Tibial nerve (tissue), 4 donors: ENCODE measurements at regions not wholly inside any gene's neighbourhood (a gene's known extent, or its start where the extent isn't known, plus 50 kb on each side); places are given as distances from the start of the nearest gene placed in this dataset.
"Not testable (repeated sequence)": the region's sequence is repeated elsewhere in the genome, so short reads cannot be mapped to it uniquely, and the experiment has no call there.

ENCODE experiments used
- DNase-seq, 2 donors: peaks; one replicate each; pipeline ENCODE4 v3.0.0-alpha.2; 2019; ENCODE audit warnings: low spot score in 2 of 2
- H3K27ac ChIP-seq, 4 donors: fragments of 200-600 bp; sonication (generic) in 3 of 4; one replicate each; pipeline ENCODE4 v1.5.1; 2017 to 2019; ENCODE audit warnings: mild to moderate bottlenecking in 1 of 4
- H3K27me3 ChIP-seq, 2 donors: fragments of 200-600 bp; sonication (generic) in 1 of 2; one replicate each; pipeline versions ENCODE4 v1.5.1 to v1.6.0; 2017 to 2019
- H3K36me3 ChIP-seq, 3 donors: fragments of 200-600 bp; sonication (generic); one replicate each; pipeline ENCODE4 v1.5.1; 2018 to 2019
- H3K4me1 ChIP-seq, 4 donors: fragments of 200-600 bp; sonication (generic) in 3 of 4; one replicate each; pipeline ENCODE4 v1.5.1; 2017 to 2019
- H3K4me3 ChIP-seq, 4 donors: fragments of 200-600 bp; sonication (generic) in 3 of 4; one replicate each; pipeline ENCODE4 v1.5.1; 2017 to 2019; ENCODE audit warnings: mild to moderate bottlenecking in 1 of 4, moderate library complexity in 1 of 4
- H3K9me3 ChIP-seq, 4 donors: fragments of 200-600 bp; sonication (generic) in 3 of 4; one replicate each; pipeline ENCODE4 v1.5.1; 2017 to 2019
- CTCF ChIP-seq, 5 experiments: fragments of 200-600 bp in 3 of 5; fragments of 450-650 bp in 2 of 5; sonication (generic) in 3 of 5; IDR thresholded peaks; one replicate each; pipeline ENCODE4 v1.5.1; 2016 to 2019; ENCODE audit warnings: antibody characterized with exemption in 5 of 5, mild to moderate bottlenecking in 3 of 5, moderate library complexity in 2 of 5
- EP300 ChIP-seq, 2 donors: sonication (generic); formaldehyde crosslinking; IDR thresholded peaks; one replicate each; pipeline ENCODE4 v1.6.1; 2017; ENCODE audit warnings: antibody characterized with exemption in 2 of 2, mild to moderate bottlenecking in 1 of 2
- POLR2A ChIP-seq, 2 donors: fragments of 450-650 bp; IDR thresholded peaks; one replicate each; pipeline ENCODE4 v1.6.1; 2017; ENCODE audit warnings: antibody characterized with exemption in 2 of 2, mild to moderate bottlenecking in 2 of 2, moderate library complexity in 2 of 2
- WGBS, 2 donors: methylation state at CpG; one replicate each; pipeline ENCODE4 v1.1.5; 2018; 5-methylcytosine and 5-hydroxymethylcytosine counted together

GRCh38 chr16:25553711-25554436 is 137.9 kb upstream of the HS3ST4 start:
- H3K4me1 ChIP-seq: no peaks in the 10 kb centered on the region
- no peaks in the 10 kb centered on the region for H3K36me3 ChIP-seq
- H3K9me3 ChIP-seq: peaks cover 0 to 20% (median 0%) of the 10 kb centered on the region in 4 donors
- 70 to 84% methylated on average over 4 of the region's 4 CpGs for WGBS, 2 donors
- DNase-seq: no peak
- no peaks in the 10 kb centered on the region for H3K27me3 ChIP-seq
- no peak overlapping the region for H3K27ac ChIP-seq
- TF ChIP-seq POLR2A (IDR thresholded peaks at IDR 0.05) (no peak), EP300 (IDR thresholded peaks at IDR 0.05) (no peak), CTCF (IDR thresholded peaks at IDR 0.05) (no peak)
- H3K4me3 ChIP-seq: no peak overlapping the region

- DNase-seq: no peak
- H3K4me1 ChIP-seq: no peaks in the 10 kb centered on the region
- no peak overlapping the region for H3K4me3 ChIP-seq
- WGBS, 2 donors: 94 to 97% methylated on average over 1 of the region's 1 CpG
- H3K36me3 ChIP-seq: no peaks in the 10 kb centered on the region
- no peak for TF ChIP-seq CTCF (IDR thresholded peaks at IDR 0.05)
- TF ChIP-seq POLR2A (IDR thresholded peaks at IDR 0.05): no peak
- no peak for TF ChIP-seq EP300 (IDR thresholded peaks at IDR 0.05)
- H3K9me3 ChIP-seq: peaks cover 0 to 13% (median 0%) of the 10 kb centered on the region in 4 donors
- H3K27ac ChIP-seq: no peak overlapping the region
- H3K27me3 ChIP-seq: no peaks in the 10 kb centered on the region
Observed at GRCh38 chr16:25550647-25551046, 141.1 kb upstream of the HS3ST4 start.

- Histone ChIP-seq H3K4me1 (no peaks in the 10 kb centered on the region), H3K27ac (no peak overlapping the region), H3K4me3 (no peak overlapping the region), H3K9me3 (peaks cover 0 to 13% (median 0%) of the 10 kb centered on the region in 4 donors), H3K36me3 (no peaks in the 10 kb centered on the region), H3K27me3 (no peaks in the 10 kb centered on the region)
- no peak for DNase-seq
- 32 to 36% methylated on average over 4 of the region's 4 CpGs for WGBS, 2 donors
- TF ChIP-seq POLR2A (IDR thresholded peaks at IDR 0.05): no peak
- TF ChIP-seq CTCF (IDR thresholded peaks at IDR 0.05): no peak
- TF ChIP-seq EP300 (IDR thresholded peaks at IDR 0.05): no peak
Observed at GRCh38 chr16:25546791-25547190, 145.0 kb upstream of the HS3ST4 start.

- Histone ChIP-seq H3K9me3 (peaks cover 0 to 2% (median 0%) of the 10 kb centered on the region in 4 donors), H3K27ac (no peak overlapping the region), H3K36me3 (no peaks in the 10 kb centered on the region), H3K4me3 (no peak overlapping the region), H3K27me3 (no peaks in the 10 kb centered on the region), H3K4me1 (no peaks in the 10 kb centered on the region)
- TF ChIP-seq EP300 (IDR thresholded peaks at IDR 0.05) (no peak), POLR2A (IDR thresholded peaks at IDR 0.05) (no peak)
- no peak for DNase-seq
- WGBS, 2 donors: 91 to 94% methylated on average over 3 of the region's 3 CpGs
Observed at GRCh38 chr16:25544294-25544693, 147.5 kb upstream of the HS3ST4 start.

- no peak for DNase-seq
- no peaks in the 10 kb centered on the region for H3K27me3 ChIP-seq
- 53 to 54% methylated on average over 3 of the region's 3 CpGs for WGBS, 2 donors
- no peak overlapping the region for H3K4me3 ChIP-seq
- no peaks in the 10 kb centered on the region for H3K4me1 ChIP-seq
- no peaks in the 10 kb centered on the region for H3K9me3 ChIP-seq
- no peak overlapping the region for H3K27ac ChIP-seq
- H3K36me3 ChIP-seq: no peaks in the 10 kb centered on the region
- no peak for TF ChIP-seq POLR2A (IDR thresholded peaks at IDR 0.05)
- TF ChIP-seq EP300 (IDR thresholded peaks at IDR 0.05): no peak
- TF ChIP-seq CTCF (IDR thresholded peaks at IDR 0.05): no peak
Observed at GRCh38 chr16:25542306-25542705, 149.5 kb upstream of the HS3ST4 start.

- not testable (repeated sequence) for H3K27me3 ChIP-seq, H3K36me3 ChIP-seq, DNase-seq, H3K4me3 ChIP-seq, H3K4me1 ChIP-seq, H3K27ac ChIP-seq
- H3K9me3 ChIP-seq: peaks cover 0 to 10% (median 0%) of the 10 kb centered on the region in 4 donors
- WGBS, 2 donors: 86 to 87% methylated on average over 12 of the region's 12 CpGs
Observed at GRCh38 chr16:25539767-25540166, 152.0 kb upstream of the HS3ST4 start.
